ENCODE measurements at regions not wholly inside any gene's neighbourhood (a gene's known extent, or its start where the extent isn't known, plus 50 kb on each side); places are given as distances from the start of the nearest gene placed in this dataset.

- no peak for TF ChIP-seq CTCF (conservative IDR thresholded peaks at IDR 0.05; ENCODE audit: low read length)
- no peak for TF ChIP-seq EZH2phosphoT487 (IDR thresholded peaks at IDR 0.05; ENCODE audit: borderline replicate concordance)
Observed at GRCh38 chr16:80210787-80211186, 330.0 kb upstream of the DYNLRB2 start.
